GM12878 (cell line): ENCODE measurements at regions not wholly inside any gene's neighbourhood (a gene's known extent, or its start where the extent isn't known, plus 50 kb on each side); places are given as distances from the start of the nearest gene placed in this dataset.

Experiments
- ATAC-seq: fragments of 200-7000 bp; cut with Tn5 transposase; 3 replicates; pipeline ENCODE4 v1.9.1; 2020; ENCODE audit warnings: mild to moderate bottlenecking, moderate library complexity
- BruUV-seq: library from RNA; stranded (reverse); fragments of 400-500 nt; replicated peaks from 2 replicates; lab custom pipeline; 2021; lab: Mats Ljungman, UMichigan
- CTCF ChIA-PET: fragments of 300-600 bp; sonication (Branson Sonifier 250); formaldehyde crosslinking; extraction: SDS; loops from one replicate; lab custom pipeline; 2021; ENCODE audit warnings: inconsistent platforms; lab: Yijun Ruan, JAX
- POLR2A ChIA-PET: fragments of 350-600 bp; formaldehyde crosslinking; extraction: SDS; loops from one replicate; lab custom pipeline; 2021; ENCODE audit warnings: inconsistent platforms; lab: Charles Lee
- RAD21 ChIA-PET: fragments of 300-600 bp; sonication (Branson Sonifier 250); formaldehyde crosslinking; loops from one replicate; lab custom pipeline; 2023; ENCODE audit warnings: antibody characterized with exemption; ENCODE audit not compliant: unreplicated experiment; lab: Charles Lee
- SMC1A ChIA-PET: fragments of 300-600 bp; sonication (Branson Sonifier 250); formaldehyde crosslinking; loops from one replicate; lab custom pipeline; 2023; ENCODE audit not compliant: unreplicated experiment, uncharacterized antibody; lab: Charles Lee
- DNase-seq: peaks from one replicate; pipeline ENCODE4 v3.0.0-alpha.2; 2011; ENCODE audit warnings: low read depth, low spot score
- FAIRE-seq: peaks from 3 replicates; lab custom pipeline; 2011; peaks lifted over from hg19 to GRCh38; lab: Jason Lieb, UNC
- H2AFZ ChIP-seq: 2 replicates; pipeline ENCODE4 v1.6.0; 2011; ENCODE audit warnings: low read depth, low read length, control low read depth; ENCODE audit not compliant: control insufficient read depth
- H3K27ac ChIP-seq: 2 replicates; pipeline ENCODE4 v1.5.1; 2011; ENCODE audit warnings: control low read depth; ENCODE audit not compliant: control insufficient read depth, insufficient read depth
- H3K27me3 ChIP-seq, 2 experiments: replicated peaks in 1 of 2; 2 replicates each; pipeline versions ENCODE4 v1.6.0 to v1.6.1; 2011; ENCODE audit warnings: low read length in 1 of 2; ENCODE audit not compliant: control insufficient read depth in 2 of 2, insufficient read depth in 2 of 2
- H3K36me3 ChIP-seq, 2 experiments: 2 replicates each; pipeline ENCODE4 v1.5.1; 2011; ENCODE audit warnings: low read length in 1 of 2; ENCODE audit not compliant: control insufficient read depth in 2 of 2, insufficient read depth in 2 of 2
- H3K4me1 ChIP-seq: 2 replicates; pipeline ENCODE4 v1.6.1; 2011; ENCODE audit warnings: mild to moderate bottlenecking, low read length, moderate library complexity, mixed read lengths; ENCODE audit not compliant: control insufficient read depth, insufficient read depth
- H3K4me2 ChIP-seq: 2 replicates; pipeline ENCODE4 v1.6.0; 2011; ENCODE audit warnings: control low read depth; ENCODE audit not compliant: control insufficient read depth, insufficient read depth
- H3K4me3 ChIP-seq: fragments of 200-600 bp; sonication (generic); 2 replicates; pipeline ENCODE4 v1.5.1; 2016
- H3K79me2 ChIP-seq: 2 replicates; pipeline ENCODE4 v1.6.0; 2011; ENCODE audit warnings: low read length; ENCODE audit not compliant: control insufficient read depth, insufficient read depth
- H3K9ac ChIP-seq: 2 replicates; pipeline ENCODE4 v1.8.0; 2011; ENCODE audit warnings: low read length, control low read depth, mixed read lengths; ENCODE audit not compliant: control insufficient read depth, insufficient read depth
- H3K9me3 ChIP-seq: replicated peaks from 3 replicates; pipeline ENCODE4 v1.5.1; 2011; ENCODE audit warnings: mild to moderate bottlenecking, low read length; ENCODE audit not compliant: control insufficient read depth, insufficient read depth
- H4K20me1 ChIP-seq: 2 replicates; pipeline ENCODE4 v1.6.0; 2011; ENCODE audit not compliant: control insufficient read depth, insufficient read depth
- CBX3 ChIP-seq: fragments of 200-600 bp; sonication (generic); IDR thresholded peaks from 2 replicates; pipeline ENCODE4 v1.6.1; 2016; ENCODE audit warnings: low read depth, borderline replicate concordance
- CEBPB ChIP-seq, 2 experiments: fragments of 150-350 bp in 1 of 2; IDR thresholded peaks; 2 replicates each; pipeline ENCODE4 v1.6.1; 2012 to 2014; ENCODE audit warnings: low read depth in 2 of 2, low read length in 2 of 2, borderline replicate concordance in 1 of 2, inconsistent platforms in 1 of 2
- HDAC2 ChIP-seq: fragments of 200-600 bp; sonication (generic); IDR thresholded peaks from 2 replicates; pipeline ENCODE4 v1.6.1; 2017
- IKZF1 ChIP-seq: fragments of 450-650 bp; conservative IDR thresholded peaks from 2 replicates; pipeline ENCODE4 v1.6.1; 2017; ENCODE audit warnings: antibody characterized with exemption, mild to moderate bottlenecking
- MTA3 ChIP-seq: IDR thresholded peaks from 2 replicates; pipeline ENCODE4 v1.6.1; 2012; ENCODE audit warnings: low read length, inconsistent platforms, borderline replicate concordance
- MYC ChIP-seq: IDR thresholded peaks from 2 replicates; pipeline ENCODE4 v1.6.1; 2011; ENCODE audit warnings: mild to moderate bottlenecking, low read length, moderate library complexity, inconsistent platforms; ENCODE audit not compliant: insufficient read depth, insufficient replicate concordance, insufficient read length, severe bottlenecking
- PBX3 ChIP-seq: IDR thresholded peaks from 2 replicates; pipeline ENCODE4 v1.6.1; 2011; ENCODE audit warnings: mild to moderate bottlenecking, low read depth, low read length, moderate library complexity; ENCODE audit not compliant: insufficient replicate concordance
- ZNF384 ChIP-seq: IDR thresholded peaks from 2 replicates; pipeline ENCODE4 v1.6.1; 2012; ENCODE audit warnings: low read depth, mild to moderate bottlenecking, low read length, improper control_type of control experiment, borderline replicate concordance
- ZNF687 ChIP-seq: fragments of 450-650 bp; IDR thresholded peaks from 2 replicates; pipeline ENCODE4 v1.6.1; 2017; ENCODE audit warnings: mild to moderate bottlenecking, moderate library complexity
- ZSCAN29 ChIP-seq: fragments of 450-650 bp; IDR thresholded peaks from 2 replicates; pipeline ENCODE4 v1.6.1; 2017; ENCODE audit warnings: mild to moderate bottlenecking, moderate library complexity
- WGBS: methylation state at CpG from one replicate; pipeline ENCODE4 v1.1.6; 2016; ENCODE audit warnings: low lambda C conversion rate; ENCODE audit not compliant: insufficient replicate concordance, insufficient coverage; ENCODE audit errors: missing lambda C conversion rate; 5-methylcytosine and 5-hydroxymethylcytosine counted together
- in situ Hi-C: fragments of 300-500 bp; cut with MboI; formaldehyde crosslinking; loops from 9 replicates; pipeline ENCODE4 v1.14.3; 2018; ENCODE audit warnings: mixed read lengths
- intact Hi-C: fragments of 100-400 bp; cut with micrococcal nuclease; formaldehyde crosslinking; loops from one replicate; pipeline ENCODE4 v1.14.2; 2022; ENCODE audit not compliant: unreplicated experiment

- H3K4me2 ChIP-seq: no peak overlapping the region
- ChIA-PET RAD21 (no interaction called here), SMC1A (no interaction called here), POLR2A (no interaction called here), CTCF (no interaction called here)
- no TSS peak for BruUV-seq
- in situ Hi-C loops: no loop called here
- H3K79me2 ChIP-seq: no peaks in the 10 kb centered on the region
- DNase-seq: no peak
- WGBS: 56% methylated on average over 2 of the region's 2 CpGs
- H3K36me3 ChIP-seq: no peaks in the 10 kb centered on the region
- H4K20me1 ChIP-seq: no peaks in the 10 kb centered on the region
- no peak overlapping the region for H3K27ac ChIP-seq
- H3K9me3 ChIP-seq: no peaks in the 10 kb centered on the region
- TF ChIP-seq PBX3 (no peak), ZNF687 (no peak), ZNF384 (no peak), CEBPB (IDR thresholded peaks at IDR 0.05; ENCODE audit: borderline replicate concordance in 1 of 2, low read depth in 2 of 2, low read length in 2 of 2) (no peak), ZSCAN29 (no peak), CBX3 (no peak), HDAC2 (no peak), IKZF1 (no peak), MTA3 (no peak), MYC (no peak)
- intact Hi-C loops: no loop called here
- no peak for FAIRE-seq
- H2AFZ ChIP-seq: no peak overlapping the region
- H3K27me3 ChIP-seq: no peaks in the 10 kb centered on the region
- no peak overlapping the region for H3K4me3 ChIP-seq
- no peak overlapping the region for H3K9ac ChIP-seq
- no peaks in the 10 kb centered on the region for H3K4me1 ChIP-seq
- peak; percentile 71 for ATAC-seq
These were observed 61.8 kb upstream of the SPOPL start for GRCh38 chr2:138439733-138440132.
